ENCODE measurements at regions not wholly inside any gene's neighbourhood (a gene's known extent, or its start where the extent isn't known, plus 50 kb on each side); places are given as distances from the start of the nearest gene placed in this dataset.

- no peak for DNase-seq (ENCODE audit: low read depth in 1 of 2, low spot score in 1 of 2)
Measured at GRCh38 chr10:78800535-78801320, 268.0 kb upstream of the ZMIZ1 start.

GRCh38 chr10:78802431-78802830 lies 266.3 kb upstream of the ZMIZ1 start:
- no peak for DNase-seq (ENCODE audit: low read depth in 1 of 2, low spot score in 1 of 2)

GRCh38 chr10:78802866-78803265 lies 265.9 kb upstream of the ZMIZ1 start:
- DNase-seq (ENCODE audit: low read depth in 1 of 2, low spot score in 1 of 2): no peak

GRCh38 chr10:78803710-78804109 lies 265.1 kb upstream of the ZMIZ1 start:
- no peak for DNase-seq (ENCODE audit: low read depth in 1 of 2, low spot score in 1 of 2)

GRCh38 chr10:78804411-78805032 lies 264.2 kb upstream of the ZMIZ1 start:
- no peak for DNase-seq (ENCODE audit: low read depth in 1 of 2, low spot score in 1 of 2)

- DNase-seq (ENCODE audit: low read depth in 1 of 2, low spot score in 1 of 2): no peak
Measured at GRCh38 chr10:78805176-78805575, 263.6 kb upstream of the ZMIZ1 start.

GRCh38 chr10:78806681-78807221 lies 262.0 kb upstream of the ZMIZ1 start:
- DNase-seq (ENCODE audit: low read depth in 1 of 2, low spot score in 1 of 2): no peak

GRCh38 chr10:78807504-78808203 lies 261.1 kb upstream of the ZMIZ1 start:
- DNase-seq (ENCODE audit: low read depth in 1 of 2, low spot score in 1 of 2): no peak

GRCh38 chr10:78808286-78808685 lies 260.5 kb upstream of the ZMIZ1 start:
- DNase-seq (ENCODE audit: low read depth in 1 of 2, low spot score in 1 of 2): no peak

- no peak for DNase-seq (ENCODE audit: low read depth in 1 of 2, low spot score in 1 of 2)
Measured at GRCh38 chr10:78808736-78809367, 259.9 kb upstream of the ZMIZ1 start.

GRCh38 chr10:78811174-78811573 lies 257.6 kb upstream of the ZMIZ1 start:
- DNase-seq (ENCODE audit: low read depth in 1 of 2, low spot score in 1 of 2): no peak

- DNase-seq (ENCODE audit: low read depth in 1 of 2, low spot score in 1 of 2): no peak
Measured at GRCh38 chr10:78812571-78813318, 256.0 kb upstream of the ZMIZ1 start.

GRCh38 chr10:78813526-78813925 lies 255.2 kb upstream of the ZMIZ1 start:
- DNase-seq (ENCODE audit: low read depth in 1 of 2, low spot score in 1 of 2): no peak

GRCh38 chr10:78813998-78814399 lies 254.8 kb upstream of the ZMIZ1 start:
- no peak for DNase-seq (ENCODE audit: low read depth in 1 of 2, low spot score in 1 of 2)

GRCh38 chr10:78814407-78814806 lies 254.4 kb upstream of the ZMIZ1 start:
- no peak for DNase-seq (ENCODE audit: low read depth in 1 of 2, low spot score in 1 of 2)

- DNase-seq (ENCODE audit: low read depth in 1 of 2, low spot score in 1 of 2): no peak
Measured at GRCh38 chr10:78815702-78816334, 252.9 kb upstream of the ZMIZ1 start.

GRCh38 chr10:78817361-78817760 lies 251.4 kb upstream of the ZMIZ1 start:
- DNase-seq (ENCODE audit: low read depth in 1 of 2, low spot score in 1 of 2): no peak

- no peak for DNase-seq (ENCODE audit: low read depth in 1 of 2, low spot score in 1 of 2)
Measured at GRCh38 chr10:78817804-78818203, 251.0 kb upstream of the ZMIZ1 start.

- DNase-seq (ENCODE audit: low read depth in 1 of 2, low spot score in 1 of 2): no peak
Measured at GRCh38 chr10:78819361-78820006, 249.3 kb upstream of the ZMIZ1 start.

GRCh38 chr10:78820007-78820362 lies 248.8 kb upstream of the ZMIZ1 start:
- no peak for DNase-seq (ENCODE audit: low read depth in 1 of 2, low spot score in 1 of 2)

Data from activated T-helper 1 cell treated with anti-CD3 and anti-CD28 coated beads, Interleukin-2, amount 50 U/mL, for 16 hours (primary cell).